ENCODE measurements at regions not wholly inside any gene's neighbourhood (a gene's known extent, or its start where the extent isn't known, plus 50 kb on each side); places are given as distances from the start of the nearest gene placed in this dataset.
"Not testable (repeated sequence)": the region's sequence is repeated elsewhere in the genome, so short reads cannot be mapped to it uniquely, and the experiment has no call there.

DNA sequence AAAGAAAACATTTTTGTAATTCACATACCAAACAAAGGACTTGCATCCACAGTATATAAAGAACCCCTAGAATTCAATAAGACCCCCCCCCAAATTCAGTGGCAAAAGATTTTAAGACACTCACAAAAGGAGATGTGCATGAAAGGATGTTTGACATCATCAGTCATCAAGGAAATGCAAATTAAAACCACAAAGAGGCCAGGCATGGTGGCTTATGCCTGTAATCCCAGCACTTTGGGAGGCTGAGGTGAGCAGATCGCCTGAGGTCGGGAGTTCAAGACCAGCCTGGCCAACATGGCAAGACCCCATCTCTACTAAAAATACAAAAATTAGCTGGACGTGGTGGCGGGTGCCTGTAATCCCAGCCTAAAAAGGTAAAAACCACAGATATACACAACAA is 61.3 kb downstream of the AIPL1 start:
- H3K9me3 ChIP-seq (replicated peaks; ENCODE audit: control insufficient read depth, insufficient read depth, low read length); RAD21 ChIA-PET (ENCODE audit: unreplicated experiment); SMC1A ChIA-PET (ENCODE audit: uncharacterized antibody, unreplicated experiment); H2AFZ ChIP-seq (ENCODE audit: control insufficient read depth, low read depth, low read length); CTCF ChIA-PET; POLR2A ChIA-PET; intact Hi-C loops (cut with micrococcal nuclease; ENCODE audit: unreplicated experiment); BruUV-seq (replicated peaks); ATAC-seq; H3K4me3 ChIP-seq; H3K27ac ChIP-seq (ENCODE audit: control insufficient read depth, insufficient read depth); H3K9ac ChIP-seq (ENCODE audit: control insufficient read depth, insufficient read depth, low read length); H3K4me2 ChIP-seq (ENCODE audit: control insufficient read depth, insufficient read depth); H4K20me1 ChIP-seq (ENCODE audit: control insufficient read depth, insufficient read depth); FAIRE-seq; H3K79me2 ChIP-seq (ENCODE audit: control insufficient read depth, insufficient read depth, low read length); H3K27me3 ChIP-seq (replicated peaks in 1 of 2; ENCODE audit: control insufficient read depth in 2 of 2, insufficient read depth in 2 of 2, low read length in 1 of 2); DNase-seq (ENCODE audit: low read depth, low spot score); in situ Hi-C loops (cut with MboI); H3K36me3 ChIP-seq (ENCODE audit: control insufficient read depth in 2 of 2, insufficient read depth in 2 of 2, low read length in 1 of 2); H3K4me1 ChIP-seq (ENCODE audit: control insufficient read depth, insufficient read depth, low read length): not testable (repeated sequence)
- 22% methylated on average over 4 of the region's 4 CpGs for WGBS (ENCODE audit: insufficient coverage, insufficient replicate concordance, low lambda C conversion rate, missing lambda C conversion rate)

DNA sequence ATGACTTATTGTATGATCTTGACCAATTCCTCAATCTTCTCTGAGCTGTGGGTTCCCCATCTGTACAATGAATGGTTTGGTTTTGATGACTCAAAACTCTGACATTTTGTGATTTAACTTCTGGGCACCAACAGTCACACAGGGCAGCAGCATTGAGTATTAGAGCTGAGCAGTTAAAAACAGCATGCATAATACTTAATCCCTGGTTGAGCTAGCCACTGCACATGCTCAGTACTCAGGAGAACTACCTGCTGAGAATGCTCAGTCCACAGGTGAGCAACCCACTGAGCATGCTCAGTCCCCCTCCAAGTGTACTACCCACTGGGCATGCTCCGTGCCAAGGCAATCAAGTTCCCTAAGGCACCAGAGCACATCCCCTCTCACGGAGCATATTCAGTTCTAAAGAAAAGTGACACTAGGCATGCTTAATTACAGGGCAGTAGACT is 68.7 kb downstream of the AIPL1 start:
- ATAC-seq (no peak), FAIRE-seq (no peak), DNase-seq (ENCODE audit: low read depth, low spot score) (no peak)
- H3K4me1 ChIP-seq (ENCODE audit: control insufficient read depth, insufficient read depth, low read length): no peaks in the 10 kb centered on the region
- ChIA-PET POLR2A (no interaction called here), CTCF (no interaction called here), RAD21 (ENCODE audit: unreplicated experiment) (no interaction called here), SMC1A (ENCODE audit: uncharacterized antibody, unreplicated experiment) (no interaction called here)
- intact Hi-C loops (cut with micrococcal nuclease; ENCODE audit: unreplicated experiment): no loop called here
- no peaks in the 10 kb centered on the region for H3K9me3 ChIP-seq (replicated peaks; ENCODE audit: control insufficient read depth, insufficient read depth, low read length)
- WGBS (ENCODE audit: insufficient coverage, insufficient replicate concordance, low lambda C conversion rate, missing lambda C conversion rate): 24% methylated on average over 2 of the region's 2 CpGs
- H3K9ac ChIP-seq (ENCODE audit: control insufficient read depth, insufficient read depth, low read length): no peak overlapping the region
- no peak overlapping the region for H3K27ac ChIP-seq (ENCODE audit: control insufficient read depth, insufficient read depth)
- no peak overlapping the region for H3K4me2 ChIP-seq (ENCODE audit: control insufficient read depth, insufficient read depth)
- H3K36me3 ChIP-seq (ENCODE audit: control insufficient read depth in 2 of 2, insufficient read depth in 2 of 2, low read length in 1 of 2): no peaks in the 10 kb centered on the region
- H4K20me1 ChIP-seq (ENCODE audit: control insufficient read depth, insufficient read depth): no peaks in the 10 kb centered on the region
- no peak overlapping the region for H2AFZ ChIP-seq (ENCODE audit: control insufficient read depth, low read depth, low read length)
- H3K4me3 ChIP-seq: no peak overlapping the region
- in situ Hi-C loops (cut with MboI): loop anchor here (5.0 kb wide), 1 partner anchor 49 kb away; no protein-coding TSS in a partner anchor
- no TSS peak for BruUV-seq (replicated peaks)
- H3K79me2 ChIP-seq (ENCODE audit: control insufficient read depth, insufficient read depth, low read length): no peaks in the 10 kb centered on the region
- no peaks in the 10 kb centered on the region for H3K27me3 ChIP-seq (replicated peaks in 1 of 2; ENCODE audit: control insufficient read depth in 2 of 2, insufficient read depth in 2 of 2, low read length in 1 of 2)
- no peak for TF ChIP-seq RAD51 (IDR thresholded peaks at IDR 0.05)
- TF ChIP-seq, protein P1, sequence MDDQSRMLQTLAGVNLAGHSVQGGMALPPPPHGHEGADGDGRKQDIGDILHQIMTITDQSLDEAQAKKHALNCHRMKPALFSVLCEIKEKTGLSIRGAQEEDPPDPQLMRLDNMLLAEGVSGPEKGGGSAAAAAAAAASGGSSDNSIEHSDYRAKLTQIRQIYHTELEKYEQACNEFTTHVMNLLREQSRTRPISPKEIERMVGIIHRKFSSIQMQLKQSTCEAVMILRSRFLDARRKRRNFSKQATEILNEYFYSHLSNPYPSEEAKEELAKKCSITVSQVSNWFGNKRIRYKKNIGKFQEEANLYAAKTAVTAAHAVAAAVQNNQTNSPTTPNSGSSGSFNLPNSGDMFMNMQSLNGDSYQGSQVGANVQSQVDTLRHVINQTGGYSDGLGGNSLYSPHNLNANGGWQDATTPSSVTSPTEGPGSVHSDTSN (IDR thresholded peaks at IDR 0.05; ENCODE audit: insufficient replicate concordance, low read depth, low read length): no peak
- TF ChIP-seq, protein P2, sequence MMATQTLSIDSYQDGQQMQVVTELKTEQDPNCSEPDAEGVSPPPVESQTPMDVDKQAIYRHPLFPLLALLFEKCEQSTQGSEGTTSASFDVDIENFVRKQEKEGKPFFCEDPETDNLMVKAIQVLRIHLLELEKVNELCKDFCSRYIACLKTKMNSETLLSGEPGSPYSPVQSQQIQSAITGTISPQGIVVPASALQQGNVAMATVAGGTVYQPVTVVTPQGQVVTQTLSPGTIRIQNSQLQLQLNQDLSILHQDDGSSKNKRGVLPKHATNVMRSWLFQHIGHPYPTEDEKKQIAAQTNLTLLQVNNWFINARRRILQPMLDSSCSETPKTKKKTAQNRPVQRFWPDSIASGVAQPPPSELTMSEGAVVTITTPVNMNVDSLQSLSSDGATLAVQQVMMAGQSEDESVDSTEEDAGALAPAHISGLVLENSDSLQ (IDR thresholded peaks at IDR 0.05): no peak
- TF ChIP-seq, protein P3, sequence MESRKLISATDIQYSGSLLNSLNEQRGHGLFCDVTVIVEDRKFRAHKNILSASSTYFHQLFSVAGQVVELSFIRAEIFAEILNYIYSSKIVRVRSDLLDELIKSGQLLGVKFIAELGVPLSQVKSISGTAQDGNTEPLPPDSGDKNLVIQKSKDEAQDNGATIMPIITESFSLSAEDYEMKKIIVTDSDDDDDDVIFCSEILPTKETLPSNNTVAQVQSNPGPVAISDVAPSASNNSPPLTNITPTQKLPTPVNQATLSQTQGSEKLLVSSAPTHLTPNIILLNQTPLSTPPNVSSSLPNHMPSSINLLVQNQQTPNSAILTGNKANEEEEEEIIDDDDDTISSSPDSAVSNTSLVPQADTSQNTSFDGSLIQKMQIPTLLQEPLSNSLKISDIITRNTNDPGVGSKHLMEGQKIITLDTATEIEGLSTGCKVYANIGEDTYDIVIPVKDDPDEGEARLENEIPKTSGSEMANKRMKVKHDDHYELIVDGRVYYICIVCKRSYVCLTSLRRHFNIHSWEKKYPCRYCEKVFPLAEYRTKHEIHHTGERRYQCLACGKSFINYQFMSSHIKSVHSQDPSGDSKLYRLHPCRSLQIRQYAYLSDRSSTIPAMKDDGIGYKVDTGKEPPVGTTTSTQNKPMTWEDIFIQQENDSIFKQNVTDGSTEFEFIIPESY (IDR thresholded peaks at IDR 0.05): no peak
- no peak for TF ChIP-seq PAX5 (IDR thresholded peaks at IDR 0.05; ENCODE audit: borderline replicate concordance, low read depth, low read length)
- TF ChIP-seq ETV6 (conservative IDR thresholded peaks at IDR 0.05 in 1 of 2, IDR thresholded peaks at IDR 0.05 in 1 of 2; ENCODE audit: borderline replicate concordance in 1 of 2, low read depth in 1 of 2): no peak
- TF ChIP-seq PAX8 (IDR thresholded peaks at IDR 0.05): no peak
- TF ChIP-seq POLR2A (IDR thresholded peaks at IDR 0.05; ENCODE audit: low read depth, low read length): no peak
- TF ChIP-seq, protein P4, sequence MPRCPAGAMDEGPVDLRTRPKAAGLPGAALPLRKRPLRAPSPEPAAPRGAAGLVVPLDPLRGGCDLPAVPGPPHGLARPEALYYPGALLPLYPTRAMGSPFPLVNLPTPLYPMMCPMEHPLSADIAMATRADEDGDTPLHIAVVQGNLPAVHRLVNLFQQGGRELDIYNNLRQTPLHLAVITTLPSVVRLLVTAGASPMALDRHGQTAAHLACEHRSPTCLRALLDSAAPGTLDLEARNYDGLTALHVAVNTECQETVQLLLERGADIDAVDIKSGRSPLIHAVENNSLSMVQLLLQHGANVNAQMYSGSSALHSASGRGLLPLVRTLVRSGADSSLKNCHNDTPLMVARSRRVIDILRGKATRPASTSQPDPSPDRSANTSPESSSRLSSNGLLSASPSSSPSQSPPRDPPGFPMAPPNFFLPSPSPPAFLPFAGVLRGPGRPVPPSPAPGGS (IDR thresholded peaks at IDR 0.05; ENCODE audit: borderline replicate concordance, insufficient read depth, low read depth, low read length, poor library complexity, severe bottlenecking): no peak
- no peak for TF ChIP-seq JUND (IDR thresholded peaks at IDR 0.05; ENCODE audit: low read depth, low read length)
- TF ChIP-seq, protein P5, sequence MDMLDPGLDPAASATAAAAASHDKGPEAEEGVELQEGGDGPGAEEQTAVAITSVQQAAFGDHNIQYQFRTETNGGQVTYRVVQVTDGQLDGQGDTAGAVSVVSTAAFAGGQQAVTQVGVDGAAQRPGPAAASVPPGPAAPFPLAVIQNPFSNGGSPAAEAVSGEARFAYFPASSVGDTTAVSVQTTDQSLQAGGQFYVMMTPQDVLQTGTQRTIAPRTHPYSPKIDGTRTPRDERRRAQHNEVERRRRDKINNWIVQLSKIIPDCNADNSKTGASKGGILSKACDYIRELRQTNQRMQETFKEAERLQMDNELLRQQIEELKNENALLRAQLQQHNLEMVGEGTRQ (IDR thresholded peaks at IDR 0.05; ENCODE audit: borderline replicate concordance, low read depth, low read length): no peak
